ENCODE measurements at regions not wholly inside any gene's neighbourhood (a gene's known extent, or its start where the extent isn't known, plus 50 kb on each side); places are given as distances from the start of the nearest gene placed in this dataset.

- Histone ChIP-seq H3K4me3 (ENCODE audit: insufficient read depth, low read depth, low read length) (no peak overlapping the region), H3K27me3 (ENCODE audit: control insufficient read depth, insufficient read depth, low read length) (no peaks in the 10 kb centered on the region), H3K36me3 (replicated peaks; ENCODE audit: control insufficient read depth, insufficient read depth, low read length) (no peaks in the 10 kb centered on the region)
- DNase-seq: no peak
Measured at GRCh38 chr5:6873359-6873758, 160.1 kb downstream of the TENT4A start.

GRCh38 chr5:6875376-6875775 is 162.1 kb downstream of the TENT4A start:
- Histone ChIP-seq H3K4me3 (ENCODE audit: insufficient read depth, low read depth, low read length) (no peak overlapping the region), H3K27me3 (ENCODE audit: control insufficient read depth, insufficient read depth, low read length) (no peaks in the 10 kb centered on the region), H3K36me3 (replicated peaks; ENCODE audit: control insufficient read depth, insufficient read depth, low read length) (no peaks in the 10 kb centered on the region)
- no peak for DNase-seq

GRCh38 chr5:6877986-6878828 is 165.0 kb downstream of the TENT4A start:
- no peak for DNase-seq
- Histone ChIP-seq H3K27me3 (ENCODE audit: control insufficient read depth, insufficient read depth, low read length) (no peaks in the 10 kb centered on the region), H3K36me3 (replicated peaks; ENCODE audit: control insufficient read depth, insufficient read depth, low read length) (no peaks in the 10 kb centered on the region), H3K4me3 (ENCODE audit: insufficient read depth, low read depth, low read length) (no peak overlapping the region)

GRCh38 chr5:6885581-6885980 is 172.3 kb downstream of the TENT4A start:
- no peak overlapping the region for H3K4me3 ChIP-seq (ENCODE audit: insufficient read depth, low read depth, low read length)
- no peaks in the 10 kb centered on the region for H3K36me3 ChIP-seq (replicated peaks; ENCODE audit: control insufficient read depth, insufficient read depth, low read length)
- H3K27me3 ChIP-seq (ENCODE audit: control insufficient read depth, insufficient read depth, low read length): no peaks in the 10 kb centered on the region
- no peak for DNase-seq

GRCh38 chr5:6886866-6887265 is 173.6 kb downstream of the TENT4A start:
- no peaks in the 10 kb centered on the region for H3K36me3 ChIP-seq (replicated peaks; ENCODE audit: control insufficient read depth, insufficient read depth, low read length)
- DNase-seq: no peak
- no peaks in the 10 kb centered on the region for H3K27me3 ChIP-seq (ENCODE audit: control insufficient read depth, insufficient read depth, low read length)
- no peak overlapping the region for H3K4me3 ChIP-seq (ENCODE audit: insufficient read depth, low read depth, low read length)

GRCh38 chr5:6889030-6889429 is 175.8 kb downstream of the TENT4A start:
- Histone ChIP-seq H3K36me3 (replicated peaks; ENCODE audit: control insufficient read depth, insufficient read depth, low read length) (no peaks in the 10 kb centered on the region), H3K27me3 (ENCODE audit: control insufficient read depth, insufficient read depth, low read length) (no peaks in the 10 kb centered on the region), H3K4me3 (ENCODE audit: insufficient read depth, low read depth, low read length) (no peak overlapping the region)
- no peak for DNase-seq

- Histone ChIP-seq H3K4me3 (ENCODE audit: insufficient read depth, low read depth, low read length) (no peak overlapping the region), H3K27me3 (ENCODE audit: control insufficient read depth, insufficient read depth, low read length) (no peaks in the 10 kb centered on the region), H3K36me3 (replicated peaks; ENCODE audit: control insufficient read depth, insufficient read depth, low read length) (no peaks in the 10 kb centered on the region)
- DNase-seq: no peak
Measured at GRCh38 chr5:6899221-6899620, 186.0 kb downstream of the TENT4A start.

GRCh38 chr5:6900247-6901227 is 187.3 kb downstream of the TENT4A start:
- H3K4me3 ChIP-seq (ENCODE audit: insufficient read depth, low read depth, low read length): no peak overlapping the region
- DNase-seq: peak; percentile 15

GRCh38 chr5:6902094-6902493 is 188.9 kb downstream of the TENT4A start:
- DNase-seq: no peak
- Histone ChIP-seq H3K27me3 (ENCODE audit: control insufficient read depth, insufficient read depth, low read length) (no peaks in the 10 kb centered on the region), H3K4me3 (ENCODE audit: insufficient read depth, low read depth, low read length) (no peak overlapping the region), H3K36me3 (replicated peaks; ENCODE audit: control insufficient read depth, insufficient read depth, low read length) (no peaks in the 10 kb centered on the region)

More at GRCh38 chr5:6900247-6901227, 187.3 kb downstream of the TENT4A start:
- H3K27me3 ChIP-seq (ENCODE audit: control insufficient read depth, insufficient read depth, low read length): no peaks in the 10 kb centered on the region
- H3K36me3 ChIP-seq (replicated peaks; ENCODE audit: control insufficient read depth, insufficient read depth, low read length): no peaks in the 10 kb centered on the region

GRCh38 chr5:6902597-6902996 is 189.4 kb downstream of the TENT4A start:
- H3K27me3 ChIP-seq (ENCODE audit: control insufficient read depth, insufficient read depth, low read length): no peaks in the 10 kb centered on the region
- no peak overlapping the region for H3K4me3 ChIP-seq (ENCODE audit: insufficient read depth, low read depth, low read length)
- H3K36me3 ChIP-seq (replicated peaks; ENCODE audit: control insufficient read depth, insufficient read depth, low read length): no peaks in the 10 kb centered on the region
- no peak for DNase-seq

GRCh38 chr5:6903934-6904333 is 190.7 kb downstream of the TENT4A start:
- no peak overlapping the region for H3K4me3 ChIP-seq (ENCODE audit: insufficient read depth, low read depth, low read length)
- no peaks in the 10 kb centered on the region for H3K36me3 ChIP-seq (replicated peaks; ENCODE audit: control insufficient read depth, insufficient read depth, low read length)
- H3K27me3 ChIP-seq (ENCODE audit: control insufficient read depth, insufficient read depth, low read length): no peaks in the 10 kb centered on the region
- DNase-seq: no peak

- Histone ChIP-seq H3K27me3 (ENCODE audit: control insufficient read depth, insufficient read depth, low read length) (no peaks in the 10 kb centered on the region), H3K36me3 (replicated peaks; ENCODE audit: control insufficient read depth, insufficient read depth, low read length) (no peaks in the 10 kb centered on the region), H3K4me3 (ENCODE audit: insufficient read depth, low read depth, low read length) (no peak overlapping the region)
- no peak for DNase-seq
Measured at GRCh38 chr5:6904860-6905259, 191.6 kb downstream of the TENT4A start.

- Histone ChIP-seq H3K27me3 (ENCODE audit: control insufficient read depth, insufficient read depth, low read length) (no peaks in the 10 kb centered on the region), H3K4me3 (ENCODE audit: insufficient read depth, low read depth, low read length) (no peak overlapping the region), H3K36me3 (replicated peaks; ENCODE audit: control insufficient read depth, insufficient read depth, low read length) (no peaks in the 10 kb centered on the region)
- no peak for DNase-seq
Measured at GRCh38 chr5:6905423-6905822, 192.2 kb downstream of the TENT4A start.

GRCh38 chr5:6905883-6906282 is 192.7 kb downstream of the TENT4A start:
- Histone ChIP-seq H3K4me3 (ENCODE audit: insufficient read depth, low read depth, low read length) (no peak overlapping the region), H3K27me3 (ENCODE audit: control insufficient read depth, insufficient read depth, low read length) (no peaks in the 10 kb centered on the region), H3K36me3 (replicated peaks; ENCODE audit: control insufficient read depth, insufficient read depth, low read length) (no peaks in the 10 kb centered on the region)
- no peak for DNase-seq

Measured in H7 (cell line).